GM21825 (cell line): ENCODE measurements at regions not wholly inside any gene's neighbourhood (a gene's known extent, or its start where the extent isn't known, plus 50 kb on each side); places are given as distances from the start of the nearest gene placed in this dataset.

Source experiments
- ATAC-seq: cut with Tn5 transposase; IDR thresholded peaks from one replicate; pipeline ENCODE4 v1.9.1; 2021; ENCODE audit warnings: mild to moderate bottlenecking, moderate library complexity; ENCODE audit not compliant: unreplicated experiment

- ATAC-seq: no peak
These were observed 362.0 kb downstream of the SOX11 start for GRCh38 chr2:6054161-6054671.

GRCh38 chr2:6060992-6061663, 368.9 kb downstream of the SOX11 start:
- no peak for ATAC-seq

- no peak for ATAC-seq
These were observed 372.6 kb downstream of the SOX11 start for GRCh38 chr2:6064757-6065156.

GRCh38 chr2:6065703-6066102, 373.5 kb downstream of the SOX11 start:
- no peak for ATAC-seq

- no peak for ATAC-seq
These were observed 374.9 kb downstream of the SOX11 start for GRCh38 chr2:6067089-6067488.

GRCh38 chr2:6067806-6068205, 375.6 kb downstream of the SOX11 start:
- no peak for ATAC-seq

GRCh38 chr2:6068429-6068828, 376.2 kb downstream of the SOX11 start:
- ATAC-seq: no peak

- ATAC-seq: no peak
These were observed 377.2 kb downstream of the SOX11 start for GRCh38 chr2:6069381-6069780.

- ATAC-seq: no peak
These were observed 379.3 kb downstream of the SOX11 start for GRCh38 chr2:6071519-6071918.

- no peak for ATAC-seq
These were observed 380.1 kb downstream of the SOX11 start for GRCh38 chr2:6072276-6072675.

GRCh38 chr2:6072768-6073167, 380.6 kb downstream of the SOX11 start:
- no peak for ATAC-seq

- ATAC-seq: no peak
These were observed 381.3 kb downstream of the SOX11 start for GRCh38 chr2:6073191-6074088.

- ATAC-seq: no peak
These were observed 382.0 kb downstream of the SOX11 start for GRCh38 chr2:6074089-6074643.

GRCh38 chr2:6077585-6077984, 385.4 kb downstream of the SOX11 start:
- ATAC-seq: no peak

- no peak for ATAC-seq
These were observed 386.2 kb downstream of the SOX11 start for GRCh38 chr2:6078414-6078813.

GRCh38 chr2:6079405-6079804, 387.2 kb downstream of the SOX11 start:
- no peak for ATAC-seq

GRCh38 chr2:6080932-6081753, 389.0 kb downstream of the SOX11 start:
- no peak for ATAC-seq

GRCh38 chr2:6081955-6082624, 389.9 kb downstream of the SOX11 start:
- ATAC-seq: no peak

- no peak for ATAC-seq
These were observed 390.4 kb downstream of the SOX11 start for GRCh38 chr2:6082625-6083018.

GRCh38 chr2:6083136-6083535, 391.0 kb downstream of the SOX11 start:
- no peak for ATAC-seq
